ENCODE measurements at regions not wholly inside any gene's neighbourhood (a gene's known extent, or its start where the extent isn't known, plus 50 kb on each side); places are given as distances from the start of the nearest gene placed in this dataset.

DNA sequence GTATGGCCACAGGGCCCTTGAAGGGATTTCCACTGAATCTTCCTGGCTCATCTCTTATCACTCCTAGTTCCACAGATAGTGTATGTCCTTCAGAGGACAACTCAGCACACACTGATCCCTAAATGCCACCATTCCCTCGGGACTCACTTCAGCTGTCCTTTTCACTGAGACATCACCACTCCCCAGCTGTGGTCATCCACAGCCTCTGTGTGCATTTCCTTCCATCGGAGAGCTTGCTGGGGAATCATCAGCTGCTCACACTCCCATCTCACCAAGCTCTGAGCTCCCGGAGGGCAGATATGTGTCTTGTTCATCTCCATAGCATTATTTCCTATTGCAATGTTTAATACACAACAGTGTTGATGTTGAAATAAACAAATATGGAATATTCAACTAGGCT, 759.5 kb downstream of the RNF144A start:
- TF ChIP-seq CTCF (IDR thresholded peaks at IDR 0.05; ENCODE audit: low read depth, low read length, missing input control), result no peak
- TF ChIP-seq, protein P1, sequence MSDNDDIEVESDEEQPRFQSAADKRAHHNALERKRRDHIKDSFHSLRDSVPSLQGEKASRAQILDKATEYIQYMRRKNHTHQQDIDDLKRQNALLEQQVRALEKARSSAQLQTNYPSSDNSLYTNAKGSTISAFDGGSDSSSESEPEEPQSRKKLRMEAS (IDR thresholded peaks at IDR 0.05), result no peak
- TF ChIP-seq, protein P2, sequence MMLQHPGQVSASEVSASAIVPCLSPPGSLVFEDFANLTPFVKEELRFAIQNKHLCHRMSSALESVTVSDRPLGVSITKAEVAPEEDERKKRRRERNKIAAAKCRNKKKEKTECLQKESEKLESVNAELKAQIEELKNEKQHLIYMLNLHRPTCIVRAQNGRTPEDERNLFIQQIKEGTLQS (IDR thresholded peaks at IDR 0.05), result no peak
- no peak for TF ChIP-seq HNF4A (conservative IDR thresholded peaks at IDR 0.05)
- TF ChIP-seq REST (IDR thresholded peaks at IDR 0.05), result no peak
- TF ChIP-seq GABPA (IDR thresholded peaks at IDR 0.05 in 1 of 2, conservative IDR thresholded peaks at IDR 0.05 in 1 of 2), result no peak
- no peak for TF ChIP-seq RXRA (IDR thresholded peaks at IDR 0.05)
- TF ChIP-seq YY1 (IDR thresholded peaks at IDR 0.05), result no peak
- TF ChIP-seq TAF1 (conservative IDR thresholded peaks at IDR 0.05), result no peak
- TF ChIP-seq EGR1 (IDR thresholded peaks at IDR 0.05; ENCODE audit: low read depth in 2 of 2), result no peak
- no peak for TF ChIP-seq ZBTB33 (IDR thresholded peaks at IDR 0.05)
- TF ChIP-seq RAD21 (IDR thresholded peaks at IDR 0.05), result no peak
- TF ChIP-seq HNF4G (IDR thresholded peaks at IDR 0.05), result no peak
- TF ChIP-seq FOXA1 (IDR thresholded peaks at IDR 0.05), result no peak
